ENCODE measurements at regions not wholly inside any gene's neighbourhood (a gene's known extent, or its start where the extent isn't known, plus 50 kb on each side); places are given as distances from the start of the nearest gene placed in this dataset.
"Not testable (repeated sequence)": the region's sequence is repeated elsewhere in the genome, so short reads cannot be mapped to it uniquely, and the experiment has no call there.

- no peaks in the 10 kb centered on the region for H3K27me3 ChIP-seq (ENCODE audit: control insufficient read depth, insufficient read depth, low read length)
- no peak overlapping the region for H3K4me2 ChIP-seq (ENCODE audit: extremely low read depth, insufficient read depth, low read length)
- H3K9me3 ChIP-seq (ENCODE audit: control insufficient read depth, insufficient read depth, low read depth, low read length) = no peaks in the 10 kb centered on the region
- H3K36me3 ChIP-seq (ENCODE audit: control insufficient read depth, insufficient read depth, low read length) = no peaks in the 10 kb centered on the region
- peaks cover 30% of the 10 kb centered on the region for H3K4me1 ChIP-seq (ENCODE audit: control insufficient read depth, extremely low read depth, insufficient read depth, low read length)
- no peaks in the 10 kb centered on the region for H4K20me1 ChIP-seq (ENCODE audit: control insufficient read depth, extremely low read depth, insufficient read depth, low read length)
- H3K79me2 ChIP-seq (ENCODE audit: control insufficient read depth, insufficient read depth, low read length) = no peaks in the 10 kb centered on the region
- H3K27ac ChIP-seq (ENCODE audit: insufficient read depth, low read length) = no peak overlapping the region
- H3K4me3 ChIP-seq (replicated peaks in 1 of 4; ENCODE audit: control extremely low read depth in 1 of 4, insufficient read depth in 1 of 4, low read depth in 3 of 4, low read length in 4 of 4) = no peak overlapping the region
- H3K9ac ChIP-seq (ENCODE audit: insufficient read depth, low read length) = no peak overlapping the region
- H2AFZ ChIP-seq (ENCODE audit: low read length) = no peak overlapping the region
- TF ChIP-seq EZH2 (IDR thresholded peaks at IDR 0.05; ENCODE audit: low read length, missing control alignments) (no peak), CTCF (conservative IDR thresholded peaks at IDR 0.05 in 1 of 2, IDR thresholded peaks at IDR 0.05 in 1 of 2; ENCODE audit: low read depth in 1 of 2, low read length in 2 of 2) (no peak)
- DNase-seq (ENCODE audit: low read depth in 2 of 2) = no peak
These were observed 77.5 kb upstream of the SIRPA start for GRCh38 chr20:1817577-1818211.

DNA sequence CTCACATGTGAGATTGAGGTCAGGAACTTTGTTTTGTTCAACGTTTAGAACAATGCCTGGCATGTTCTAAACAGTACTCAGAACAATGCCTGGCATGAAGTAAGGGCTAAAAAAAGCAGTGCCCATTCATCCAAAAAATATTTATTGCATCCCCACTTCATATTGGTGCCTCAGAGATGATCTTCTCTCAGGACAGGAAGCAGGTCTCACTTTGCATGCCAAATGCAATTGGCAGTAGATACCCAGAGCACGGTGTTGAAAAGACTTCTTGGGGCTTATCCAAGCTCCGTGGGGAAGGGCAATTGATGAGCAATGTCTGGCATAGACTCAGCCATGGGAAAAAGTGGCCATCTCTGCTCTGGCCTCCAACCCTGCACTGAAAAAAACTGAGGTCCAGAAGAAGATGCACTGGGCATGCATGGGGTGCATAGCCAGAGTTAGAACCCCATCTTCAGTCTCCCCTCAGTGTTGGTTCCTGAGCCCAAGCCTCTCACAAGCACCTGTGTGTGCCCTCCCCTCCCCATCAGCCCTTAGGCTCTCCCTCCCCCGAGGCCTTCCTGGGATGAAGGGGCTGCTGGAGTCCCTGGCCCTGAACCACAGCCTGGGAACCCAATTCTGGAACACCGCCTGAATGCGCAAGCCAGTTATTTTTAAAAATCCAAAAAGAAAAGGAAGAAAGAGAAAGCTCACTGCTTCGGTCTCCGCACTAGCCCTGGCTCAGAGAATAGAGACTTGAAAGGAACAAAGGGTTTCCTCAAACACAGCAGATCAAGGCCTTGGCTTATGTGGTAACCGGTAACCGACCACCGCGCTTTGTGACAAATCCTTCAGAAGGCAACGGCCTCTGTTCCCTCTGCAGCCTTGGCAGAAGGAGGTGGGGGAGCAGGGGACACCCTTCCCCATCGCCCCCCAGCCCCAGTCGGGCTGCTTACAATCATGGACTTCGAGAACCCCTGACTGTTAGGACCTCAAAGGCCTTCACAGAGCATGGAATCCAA is 78.5 kb upstream of the SIRPA start:
- Histone ChIP-seq H3K4me3 (replicated peaks in 1 of 4; ENCODE audit: control extremely low read depth in 1 of 4, insufficient read depth in 1 of 4, low read depth in 3 of 4, low read length in 4 of 4) (no peak overlapping the region), H4K20me1 (ENCODE audit: control insufficient read depth, extremely low read depth, insufficient read depth, low read length) (no peaks in the 10 kb centered on the region), H3K9ac (ENCODE audit: insufficient read depth, low read length) (no peak overlapping the region), H3K36me3 (ENCODE audit: control insufficient read depth, insufficient read depth, low read length) (no peaks in the 10 kb centered on the region), H3K4me1 (ENCODE audit: control insufficient read depth, extremely low read depth, insufficient read depth, low read length) (peaks cover 38% of the 10 kb centered on the region), H3K79me2 (ENCODE audit: control insufficient read depth, insufficient read depth, low read length) (no peaks in the 10 kb centered on the region), H3K4me2 (ENCODE audit: extremely low read depth, insufficient read depth, low read length) (no peak overlapping the region), H2AFZ (ENCODE audit: low read length) (no peak overlapping the region), H3K27ac (ENCODE audit: insufficient read depth, low read length) (peak overlapping the region; percentile 16), H3K27me3 (ENCODE audit: control insufficient read depth, insufficient read depth, low read length) (no peaks in the 10 kb centered on the region), H3K9me3 (ENCODE audit: control insufficient read depth, insufficient read depth, low read depth, low read length) (no peaks in the 10 kb centered on the region)
- DNase-seq (ENCODE audit: low read depth in 2 of 2) = peak in 1 of 2 donors; percentile 77
- TF ChIP-seq EZH2 (IDR thresholded peaks at IDR 0.05; ENCODE audit: low read length, missing control alignments) = no peak
- TF ChIP-seq CTCF (conservative IDR thresholded peaks at IDR 0.05 in 1 of 2, IDR thresholded peaks at IDR 0.05 in 1 of 2; ENCODE audit: low read depth in 1 of 2, low read length in 2 of 2) = no peak

DNA sequence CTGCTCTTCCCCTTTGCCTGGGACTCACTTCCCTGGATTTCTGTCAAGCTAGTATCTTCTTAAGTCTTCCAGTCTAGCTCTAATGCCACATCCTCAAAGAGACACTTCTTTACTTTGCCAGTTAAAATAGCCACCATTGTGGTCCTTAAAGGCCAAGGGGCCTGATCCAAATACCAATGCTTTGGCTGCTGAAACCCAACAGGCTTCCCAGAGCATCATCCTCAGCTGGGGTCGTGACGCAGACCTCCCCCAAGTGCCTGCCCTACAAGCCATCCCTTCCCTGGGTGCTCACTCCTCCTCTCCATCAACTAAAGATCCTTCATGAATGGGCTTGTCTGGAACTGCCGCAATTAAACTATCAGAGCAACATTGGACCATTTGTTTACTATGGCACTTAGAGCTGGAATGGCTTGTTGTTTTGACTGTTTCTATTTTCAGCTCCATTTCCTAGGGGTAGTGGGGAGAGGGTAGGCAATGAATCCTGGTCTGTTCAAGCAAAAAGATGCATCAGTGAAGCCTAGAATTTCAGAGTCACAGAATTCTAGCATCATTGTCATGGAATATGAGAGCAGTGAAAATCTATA is 79.6 kb upstream of the SIRPA start:
- no peaks in the 10 kb centered on the region for H3K27me3 ChIP-seq (ENCODE audit: control insufficient read depth, insufficient read depth, low read length)
- TF ChIP-seq EZH2 (IDR thresholded peaks at IDR 0.05; ENCODE audit: low read length, missing control alignments) (no peak), CTCF (conservative IDR thresholded peaks at IDR 0.05 in 1 of 2, IDR thresholded peaks at IDR 0.05 in 1 of 2; ENCODE audit: low read depth in 1 of 2, low read length in 2 of 2) (no peak)
- no peak for DNase-seq (ENCODE audit: low read depth in 2 of 2)
- H3K79me2 ChIP-seq (ENCODE audit: control insufficient read depth, insufficient read depth, low read length) = no peaks in the 10 kb centered on the region
- peaks cover 42% of the 10 kb centered on the region for H3K4me1 ChIP-seq (ENCODE audit: control insufficient read depth, extremely low read depth, insufficient read depth, low read length)
- no peaks in the 10 kb centered on the region for H3K9me3 ChIP-seq (ENCODE audit: control insufficient read depth, insufficient read depth, low read depth, low read length)
- no peak overlapping the region for H3K27ac ChIP-seq (ENCODE audit: insufficient read depth, low read length)
- H4K20me1 ChIP-seq (ENCODE audit: control insufficient read depth, extremely low read depth, insufficient read depth, low read length) = no peaks in the 10 kb centered on the region
- H3K4me2 ChIP-seq (ENCODE audit: extremely low read depth, insufficient read depth, low read length) = no peak overlapping the region
- H3K4me3 ChIP-seq (replicated peaks in 1 of 4; ENCODE audit: control extremely low read depth in 1 of 4, insufficient read depth in 1 of 4, low read depth in 3 of 4, low read length in 4 of 4) = no peak overlapping the region
- H2AFZ ChIP-seq (ENCODE audit: low read length) = no peak overlapping the region
- H3K36me3 ChIP-seq (ENCODE audit: control insufficient read depth, insufficient read depth, low read length) = no peaks in the 10 kb centered on the region
- no peak overlapping the region for H3K9ac ChIP-seq (ENCODE audit: insufficient read depth, low read length)

- peaks cover 45% of the 10 kb centered on the region for H3K4me1 ChIP-seq (ENCODE audit: control insufficient read depth, extremely low read depth, insufficient read depth, low read length)
- H3K36me3 ChIP-seq (ENCODE audit: control insufficient read depth, insufficient read depth, low read length); H3K27ac ChIP-seq (ENCODE audit: insufficient read depth, low read length); H3K79me2 ChIP-seq (ENCODE audit: control insufficient read depth, insufficient read depth, low read length); H3K4me3 ChIP-seq (replicated peaks in 1 of 4; ENCODE audit: control extremely low read depth in 1 of 4, insufficient read depth in 1 of 4, low read depth in 3 of 4, low read length in 4 of 4); DNase-seq (ENCODE audit: low read depth in 2 of 2); H3K9ac ChIP-seq (ENCODE audit: insufficient read depth, low read length); H3K27me3 ChIP-seq (ENCODE audit: control insufficient read depth, insufficient read depth, low read length); H3K4me2 ChIP-seq (ENCODE audit: extremely low read depth, insufficient read depth, low read length); H4K20me1 ChIP-seq (ENCODE audit: control insufficient read depth, extremely low read depth, insufficient read depth, low read length); H3K9me3 ChIP-seq (ENCODE audit: control insufficient read depth, insufficient read depth, low read depth, low read length); H2AFZ ChIP-seq (ENCODE audit: low read length): not testable (repeated sequence)
These were observed 80.3 kb upstream of the SIRPA start for GRCh38 chr20:1814861-1815260.

Data from fibroblast of lung (primary cell).